NCI-H748 treated with DMSO at 0.1 percent for 48 hours (cell line): ENCODE measurements at regions not wholly inside any gene's neighbourhood (a gene's known extent, or its start where the extent isn't known, plus 50 kb on each side); places are given as distances from the start of the nearest gene placed in this dataset.
"Not testable (repeated sequence)": the region's sequence is repeated elsewhere in the genome, so short reads cannot be mapped to it uniquely, and the experiment has no call there.

ENCODE experiments used
- DNase-seq: peaks from one replicate; lab custom pipeline; 2025; lab: John Stamatoyannopoulos, UW

DNA sequence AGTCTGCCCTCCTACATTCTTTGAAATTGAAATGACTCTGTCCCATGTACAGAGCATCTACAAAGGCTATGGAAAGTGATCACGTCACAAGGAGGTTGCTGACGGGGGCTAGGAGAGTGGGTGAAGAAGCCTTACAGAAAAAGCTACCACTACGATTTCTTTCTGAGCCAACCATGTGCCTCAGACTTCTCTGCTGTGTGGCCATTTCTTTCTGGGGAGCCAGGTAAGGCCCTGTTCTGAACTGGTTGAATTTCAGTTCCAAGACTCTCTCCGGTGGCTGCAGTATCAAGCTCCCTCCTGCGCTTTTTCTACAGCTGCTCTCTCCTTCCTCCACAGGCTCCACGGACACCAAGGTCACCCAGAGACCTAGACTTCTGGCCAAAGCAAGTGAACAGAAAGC, 112.5 kb upstream of the PRSS1 start:
- DNase-seq = no peak

DNA sequence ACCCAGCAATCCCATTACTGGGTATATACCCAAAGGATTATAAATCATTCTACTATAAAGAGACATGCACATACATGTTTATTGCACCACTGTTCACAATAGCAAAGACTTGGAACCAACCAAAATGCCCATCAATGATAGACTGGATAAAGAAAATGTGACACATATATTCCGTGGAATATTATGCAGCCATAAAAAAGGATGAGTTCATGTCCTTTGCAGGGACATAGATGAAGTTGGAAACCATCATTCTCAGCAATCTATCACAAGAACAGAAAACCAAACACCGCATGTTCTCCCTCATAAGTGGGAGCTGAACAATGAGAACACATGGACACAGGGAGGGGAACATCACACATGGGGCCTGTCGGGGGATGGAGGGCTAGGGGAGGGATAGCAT, 113.2 kb upstream of the PRSS1 start:
- DNase-seq = not testable (repeated sequence)

DNA sequence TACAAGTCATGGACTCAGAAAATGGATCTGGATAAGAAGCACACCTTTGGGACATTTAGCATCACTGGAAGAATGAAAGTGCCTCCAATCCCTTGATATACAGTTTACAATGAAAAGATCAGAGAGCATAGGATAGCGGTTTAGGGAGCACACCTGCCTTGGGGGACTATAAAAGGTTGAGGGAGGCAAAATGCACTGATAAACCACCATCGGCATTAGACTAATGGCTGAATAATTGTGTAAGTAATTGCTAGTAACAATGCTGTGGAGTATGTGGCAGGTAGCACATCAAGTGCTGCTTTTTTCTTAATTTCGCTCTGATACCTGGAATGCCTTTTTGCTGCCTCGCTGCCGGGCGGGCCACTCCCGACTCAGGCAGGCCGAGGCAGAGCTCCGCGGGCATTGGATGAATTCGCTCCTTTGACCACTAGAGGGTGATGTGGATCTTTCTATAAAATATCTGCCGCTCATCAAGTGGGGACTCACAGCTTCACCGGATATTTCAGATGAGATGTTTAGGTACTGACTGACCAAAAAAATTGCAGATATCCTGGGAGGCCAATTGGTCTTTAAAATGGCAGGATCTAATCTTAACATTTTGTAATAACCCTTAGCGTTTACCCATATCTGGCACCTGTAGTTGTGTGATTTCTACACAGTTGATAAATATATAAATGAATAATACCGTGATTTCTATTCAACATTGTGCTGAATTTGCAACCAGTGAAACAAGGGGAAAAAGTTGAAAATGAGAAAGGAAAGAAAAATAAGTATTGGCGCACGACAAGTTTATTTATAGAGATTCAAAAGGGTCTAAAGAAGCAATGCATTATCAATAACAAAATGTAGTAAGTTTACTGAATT, 116.8 kb upstream of the PRSS1 start:
- DNase-seq = peak; percentile 48

DNA sequence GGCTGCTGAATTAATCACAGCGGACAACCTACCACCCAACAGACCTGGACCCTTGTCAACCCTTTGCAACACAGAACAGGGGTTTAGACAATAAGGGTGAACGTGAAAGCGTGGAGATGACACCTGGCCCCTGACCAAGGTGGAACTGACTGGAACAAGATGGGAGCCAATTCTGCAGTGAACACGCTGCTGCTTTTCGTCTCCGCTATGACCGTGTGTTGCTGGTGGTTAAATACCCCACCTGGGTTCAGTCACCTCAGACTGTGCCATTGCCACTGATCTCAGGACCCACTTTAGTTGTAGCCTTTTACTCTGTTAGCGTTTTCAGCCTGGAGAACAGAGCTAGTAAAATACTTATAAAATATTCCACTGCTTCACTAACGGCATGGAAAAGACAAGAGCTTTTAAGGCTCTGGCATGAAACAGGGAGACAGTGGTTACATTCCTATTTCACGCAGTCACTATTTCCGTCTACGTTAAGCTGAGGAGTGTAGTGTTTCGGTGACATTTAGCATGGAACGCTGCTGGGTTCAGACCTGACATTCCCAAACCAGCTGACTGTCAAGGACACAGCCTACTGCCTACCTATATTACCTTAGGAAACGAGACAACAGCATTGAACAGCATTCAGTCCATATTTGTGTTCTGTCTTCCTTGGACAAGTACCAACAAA, 119.5 kb upstream of the PRSS1 start:
- no peak for DNase-seq

DNA sequence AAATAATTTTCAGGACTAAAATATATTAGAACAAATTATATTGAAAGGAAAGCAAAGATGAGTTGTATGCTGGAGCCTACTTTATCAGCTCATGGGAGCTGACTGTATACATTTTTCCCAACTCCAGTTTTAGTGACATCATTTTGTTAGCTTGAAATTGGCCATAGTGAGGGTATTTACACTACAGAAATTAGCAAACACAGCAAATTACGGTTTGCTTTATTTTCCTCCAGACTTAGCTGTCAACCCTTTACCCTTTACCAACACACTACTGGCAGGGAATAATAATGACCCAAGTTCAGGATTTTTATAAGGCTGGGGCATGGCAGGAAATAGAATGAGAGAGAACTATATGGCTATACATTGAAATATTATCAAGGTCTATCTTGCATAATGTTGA, 120.3 kb upstream of the PRSS1 start:
- DNase-seq = no peak

DNA sequence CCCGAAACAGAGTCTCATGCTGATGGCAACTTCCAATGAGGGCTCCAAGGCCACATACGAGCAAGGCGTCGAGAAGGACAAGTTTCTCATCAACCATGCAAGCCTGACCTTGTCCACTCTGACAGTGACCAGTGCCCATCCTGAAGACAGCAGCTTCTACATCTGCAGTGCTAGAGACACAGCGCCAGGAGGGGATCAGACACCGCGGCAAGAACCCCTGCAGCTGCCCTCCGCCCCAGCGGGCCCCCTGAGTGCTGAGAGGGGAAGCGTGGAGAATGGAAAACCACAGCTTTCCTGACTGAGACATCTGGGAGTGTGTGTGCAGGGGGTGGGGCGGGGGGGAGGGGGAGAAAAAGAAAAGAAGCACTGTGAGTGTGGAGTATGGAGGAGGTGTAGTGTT, 122.0 kb upstream of the PRSS1 start:
- not testable (repeated sequence) for DNase-seq

DNA sequence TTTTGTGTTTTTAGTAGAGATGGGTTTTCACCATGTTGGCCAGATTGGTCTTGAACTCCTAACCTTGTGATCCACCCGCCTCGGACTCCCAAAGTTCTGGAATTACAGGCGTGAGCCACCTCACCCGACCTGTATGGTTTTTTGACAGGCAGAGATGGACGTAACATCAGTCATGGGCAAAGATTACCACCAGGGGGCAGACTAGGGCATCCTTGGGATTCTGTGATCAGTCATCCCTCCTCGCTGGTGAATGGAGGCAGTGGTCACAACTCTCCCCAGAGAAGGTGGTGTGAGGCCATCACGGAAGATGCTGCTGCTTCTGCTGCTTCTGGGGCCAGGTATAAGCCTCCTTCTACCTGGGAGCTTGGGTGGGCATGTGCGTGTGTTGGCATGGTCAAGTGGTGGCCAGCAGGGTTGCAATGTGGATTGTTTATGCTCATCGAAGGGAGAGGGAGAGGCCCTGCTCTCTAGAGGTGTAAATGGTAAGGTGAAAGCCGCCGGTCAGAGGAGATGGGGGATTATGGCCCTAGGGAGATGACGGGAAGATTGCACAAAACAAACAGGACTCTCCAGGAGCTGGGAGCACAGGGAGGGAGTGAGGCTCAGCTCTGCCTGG, 122.7 kb upstream of the PRSS1 start:
- DNase-seq = no peak

DNA sequence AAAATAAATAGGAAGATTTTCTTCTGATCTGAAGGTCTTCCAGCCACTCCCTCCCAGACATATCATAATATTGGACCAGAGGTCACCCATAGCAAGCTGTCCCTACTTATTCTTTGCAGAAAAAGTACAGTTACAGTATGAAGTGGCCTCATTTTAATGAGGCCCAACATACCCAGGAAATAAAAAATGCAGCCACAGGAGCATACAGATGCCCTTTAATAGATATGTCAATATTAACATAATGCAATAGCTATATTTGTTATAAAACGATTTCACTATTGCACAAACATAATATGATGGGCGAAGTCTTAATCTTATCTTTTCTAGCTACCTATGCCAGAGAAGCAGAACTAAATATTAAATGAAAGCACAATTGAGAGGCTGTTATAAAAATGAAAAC, 124.1 kb upstream of the PRSS1 start:
- not testable (repeated sequence) for DNase-seq

DNA sequence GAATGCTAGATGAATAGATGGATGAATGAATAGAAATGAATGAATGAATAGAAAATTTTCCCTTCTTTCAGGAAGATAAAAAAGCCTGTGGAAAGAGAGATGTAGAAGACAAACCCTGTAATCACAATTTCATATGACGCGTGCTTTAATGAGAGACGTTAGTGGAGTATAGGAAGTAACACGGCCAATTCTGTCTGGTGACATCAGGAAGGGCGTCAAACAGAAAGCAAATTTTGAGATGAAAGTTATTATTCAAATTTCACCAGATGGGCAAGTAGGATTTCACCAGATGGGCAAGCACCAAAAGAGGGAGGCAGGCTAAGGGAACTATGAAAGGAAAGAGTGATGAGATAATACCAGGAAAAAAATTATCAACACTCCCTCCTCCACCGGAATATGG, 128.9 kb upstream of the PRSS1 start:
- DNase-seq = no peak

DNA sequence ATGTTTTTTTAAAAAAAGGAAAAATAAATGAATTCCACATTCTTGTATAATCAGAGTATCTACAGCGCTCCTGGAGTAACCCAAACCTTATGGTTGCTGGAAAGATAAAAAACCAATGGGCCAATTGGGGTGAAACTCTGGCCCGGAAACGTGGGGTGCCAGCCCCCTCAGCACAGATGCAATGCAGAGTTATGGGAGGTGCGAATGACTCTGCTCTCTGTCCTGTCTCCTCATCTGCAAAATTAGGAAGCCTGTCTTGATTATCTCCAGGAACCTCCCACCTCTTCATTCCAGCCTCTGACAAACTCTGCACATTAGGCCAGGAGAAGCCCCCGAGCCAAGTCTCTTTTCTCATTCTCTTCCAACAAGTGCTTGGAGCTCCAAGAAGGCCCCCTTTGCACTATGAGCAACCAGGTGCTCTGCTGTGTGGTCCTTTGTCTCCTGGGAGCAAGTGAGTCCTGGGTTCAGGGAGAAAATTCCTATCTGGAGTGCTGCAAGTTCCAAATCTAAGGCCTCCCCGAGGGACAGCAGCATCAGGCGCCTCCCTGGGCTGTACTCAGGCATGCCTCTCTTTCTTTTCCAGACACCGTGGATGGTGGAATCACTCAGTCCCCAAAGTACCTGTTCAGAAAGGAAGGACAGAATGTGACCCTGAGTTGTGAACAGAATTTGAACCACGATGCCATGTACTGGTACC, 130.5 kb upstream of the PRSS1 start:
- no peak for DNase-seq

DNA sequence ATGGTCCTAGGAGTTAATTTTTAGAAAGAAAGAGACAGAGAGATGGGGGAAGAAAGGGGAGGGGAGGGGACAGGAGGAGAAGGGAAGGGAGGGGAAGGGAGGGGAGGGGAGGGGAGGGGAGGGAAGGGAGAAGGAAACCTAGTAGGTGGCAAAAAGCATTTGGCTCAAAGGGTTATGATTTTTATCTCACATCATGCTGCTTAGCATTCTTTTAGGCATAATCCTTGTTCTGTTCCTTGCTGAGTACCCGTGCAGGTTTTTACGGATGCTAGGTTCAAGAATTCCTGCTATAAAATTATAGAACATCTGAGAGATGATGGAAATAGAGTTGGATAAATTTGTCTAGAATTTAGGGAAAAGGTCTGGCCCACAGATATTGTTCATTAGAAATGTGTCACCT, 132.4 kb upstream of the PRSS1 start:
- DNase-seq = no peak

DNA sequence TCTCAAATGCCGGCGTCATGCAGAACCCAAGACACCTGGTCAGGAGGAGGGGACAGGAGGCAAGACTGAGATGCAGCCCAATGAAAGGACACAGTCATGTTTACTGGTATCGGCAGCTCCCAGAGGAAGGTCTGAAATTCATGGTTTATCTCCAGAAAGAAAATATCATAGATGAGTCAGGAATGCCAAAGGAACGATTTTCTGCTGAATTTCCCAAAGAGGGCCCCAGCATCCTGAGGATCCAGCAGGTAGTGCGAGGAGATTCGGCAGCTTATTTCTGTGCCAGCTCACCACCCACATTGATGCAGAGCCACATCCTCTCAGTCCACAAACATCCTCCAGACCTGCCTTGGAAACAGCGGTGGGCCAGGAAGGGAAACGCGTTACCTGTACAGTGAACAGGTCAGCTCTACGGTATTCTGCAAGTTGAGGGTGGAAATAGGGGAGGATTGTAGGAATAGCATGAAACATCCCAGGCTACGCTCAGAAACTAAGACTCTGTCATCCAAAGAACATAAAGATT, 133.1 kb upstream of the PRSS1 start:
- DNase-seq = no peak

DNA sequence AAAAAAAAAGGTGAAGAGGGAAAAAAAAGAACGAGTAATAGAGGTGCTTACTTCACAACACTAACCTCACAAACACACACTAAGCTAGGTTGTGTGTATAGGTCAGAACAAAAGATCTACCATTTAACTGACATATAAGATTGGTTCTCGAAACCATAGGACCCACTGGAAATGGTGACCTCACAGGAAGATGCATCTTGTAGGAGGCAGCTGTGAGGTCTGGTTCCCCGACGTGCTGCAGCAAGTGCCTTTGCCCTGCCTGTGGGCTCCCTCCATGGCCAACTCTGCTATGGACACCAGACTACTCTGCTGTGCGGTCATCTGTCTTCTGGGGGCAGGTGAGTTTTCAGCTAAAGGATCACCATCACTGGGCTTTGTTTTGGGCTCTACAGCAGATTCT, 133.8 kb upstream of the PRSS1 start:
- no peak for DNase-seq

DNA sequence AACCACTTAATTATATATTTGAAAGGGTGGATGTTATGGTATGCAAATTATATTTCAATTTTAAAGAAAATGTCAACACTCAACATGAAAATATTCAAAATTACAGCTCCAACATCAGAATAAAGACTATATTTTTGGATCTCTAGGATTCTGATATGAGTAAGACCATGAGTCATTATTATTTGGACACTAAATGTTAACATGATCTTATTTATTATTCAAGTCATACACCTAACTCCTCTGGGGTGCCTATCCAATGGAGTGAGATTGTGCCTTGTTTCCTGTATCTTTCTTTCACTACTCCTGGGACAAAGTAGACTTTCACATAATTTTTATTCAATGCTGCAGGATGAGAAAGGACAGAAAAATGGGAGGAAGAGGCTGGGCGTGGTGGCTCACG, 135.2 kb upstream of the PRSS1 start:
- DNase-seq = no peak

DNA sequence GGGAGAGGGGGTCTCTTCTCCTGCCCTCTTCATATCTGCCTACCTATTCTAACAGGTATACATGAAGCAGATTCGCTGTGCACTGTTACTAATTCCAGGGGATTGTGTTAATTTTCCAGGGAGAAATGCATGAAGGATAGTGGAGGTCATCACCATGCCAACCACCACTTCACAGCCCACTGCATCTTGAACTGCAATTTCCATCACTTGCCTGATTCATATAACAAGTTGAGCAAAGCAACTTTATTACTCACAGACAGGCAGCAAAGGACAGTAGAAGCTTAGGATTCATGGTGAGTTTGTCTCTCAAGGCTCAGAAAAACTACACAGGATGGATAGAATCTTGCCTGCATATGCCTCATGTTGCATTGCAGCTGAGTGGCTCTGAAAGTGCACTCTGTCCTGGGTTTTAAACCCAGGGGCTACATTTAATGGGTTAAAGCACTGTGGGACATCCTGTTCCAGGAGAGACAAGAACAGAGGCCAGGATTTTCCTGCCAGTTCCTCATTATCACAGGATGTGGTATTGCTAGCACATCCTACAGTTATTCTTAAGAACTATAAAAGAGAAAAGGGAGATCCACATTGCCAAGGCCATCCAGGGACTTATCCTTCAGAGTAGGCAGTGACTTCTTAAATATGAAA, 136.9 kb upstream of the PRSS1 start:
- DNase-seq = no peak

DNA sequence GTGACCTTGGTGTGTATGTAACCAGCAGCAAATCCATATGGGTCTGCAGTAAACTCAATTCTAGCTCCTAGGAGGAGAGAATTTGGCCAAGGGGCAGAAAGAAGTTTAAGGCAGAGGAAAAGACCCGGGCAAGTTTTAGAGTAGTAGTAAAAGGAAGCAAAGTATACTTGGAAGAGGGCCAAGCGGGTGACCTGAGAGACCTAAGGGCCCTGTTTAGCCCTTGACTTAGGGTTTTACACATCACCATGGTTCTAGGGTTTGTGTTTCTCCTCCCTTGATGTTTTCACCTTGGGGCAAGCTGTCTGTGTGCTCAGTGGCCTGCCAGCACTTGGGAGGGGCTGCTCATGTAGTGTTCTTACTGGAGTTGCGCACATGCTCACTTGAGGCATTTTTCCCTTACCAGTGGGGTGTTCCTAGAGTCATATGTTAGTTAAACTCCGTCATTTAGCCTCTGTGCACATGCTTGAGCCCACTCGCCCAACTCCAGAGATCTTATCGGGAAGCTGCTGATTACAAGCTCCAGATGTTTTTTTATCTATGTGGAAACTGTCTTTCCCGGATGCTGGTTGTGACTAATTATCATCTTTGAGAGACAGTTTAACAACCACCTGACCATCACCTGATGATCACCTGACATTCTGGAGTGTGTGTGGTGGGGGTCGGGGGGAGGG, 137.6 kb upstream of the PRSS1 start:
- no peak for DNase-seq

DNA sequence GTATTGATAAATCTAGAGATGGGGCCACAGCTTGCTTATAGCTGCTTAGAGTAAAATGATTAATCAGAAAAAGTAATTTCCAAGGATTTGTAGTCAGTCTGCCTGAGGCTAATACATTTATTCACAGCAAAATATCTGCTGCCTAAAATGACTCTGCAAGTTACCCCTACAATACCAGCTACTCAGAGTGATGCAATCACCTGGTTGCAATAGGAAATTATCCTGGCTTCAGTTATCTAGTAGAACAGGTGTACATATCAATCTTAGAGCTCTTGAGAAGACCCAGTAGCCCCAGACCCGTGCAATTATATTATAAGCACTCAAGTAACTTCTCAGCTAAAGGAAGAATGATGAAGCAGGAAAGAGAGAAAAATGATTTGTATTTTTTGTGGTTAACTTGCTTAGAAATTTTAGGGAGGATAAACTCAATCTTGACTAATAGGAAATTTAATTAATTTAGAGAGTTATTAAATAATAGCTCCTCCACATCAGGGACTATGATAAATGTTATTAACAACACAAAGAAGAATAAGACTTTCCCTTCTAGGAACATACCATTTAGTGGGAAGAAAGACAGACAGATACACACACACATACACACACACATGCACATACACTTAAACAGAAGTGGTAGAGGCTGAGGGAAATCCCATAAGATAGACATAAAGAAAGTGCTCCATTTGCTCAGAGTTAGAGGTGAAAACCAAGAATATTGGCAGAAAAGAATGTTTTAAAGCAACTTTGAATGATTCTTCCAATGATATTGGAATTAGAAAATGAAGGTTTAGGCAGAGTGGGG, 140.4 kb upstream of the PRSS1 start:
- DNase-seq = no peak

DNA sequence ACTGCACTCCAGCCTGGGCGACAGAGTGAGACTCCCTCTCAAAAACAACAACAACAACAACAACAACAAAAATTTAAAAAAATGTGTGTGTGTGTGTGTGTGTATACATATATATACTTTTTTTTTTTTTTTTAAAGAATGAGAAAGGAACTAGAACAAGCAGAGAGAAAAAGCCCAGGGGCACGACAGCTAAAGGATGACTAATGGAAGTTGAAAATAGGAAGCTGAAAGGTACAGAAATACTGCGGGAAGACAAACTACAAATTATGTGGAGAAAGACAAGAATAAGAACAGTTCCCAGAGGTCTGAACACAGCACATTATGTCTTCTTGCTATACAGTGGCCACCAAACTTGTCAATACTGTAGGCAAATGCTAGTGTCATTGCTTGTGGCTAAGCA, 141.9 kb upstream of the PRSS1 start:
- DNase-seq = no peak

DNA sequence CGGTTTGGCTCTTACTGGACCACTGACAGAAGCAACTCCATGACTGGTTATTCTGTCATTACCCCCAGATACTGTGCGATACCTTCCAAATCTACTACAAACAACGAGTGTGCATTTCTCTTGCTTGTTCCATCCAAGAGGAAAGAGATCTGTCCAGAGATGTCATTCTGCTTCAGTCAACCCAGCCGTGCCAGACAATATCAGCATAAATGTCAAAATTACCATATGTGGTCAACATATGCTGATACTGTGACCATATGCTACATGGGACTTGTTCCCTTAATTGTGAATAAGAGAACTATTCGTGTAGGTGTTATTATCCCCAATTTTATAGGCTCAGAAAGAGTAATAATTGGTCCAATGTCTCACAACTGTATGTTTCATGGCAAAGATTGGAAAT, 143.2 kb upstream of the PRSS1 start:
- no peak for DNase-seq

DNA sequence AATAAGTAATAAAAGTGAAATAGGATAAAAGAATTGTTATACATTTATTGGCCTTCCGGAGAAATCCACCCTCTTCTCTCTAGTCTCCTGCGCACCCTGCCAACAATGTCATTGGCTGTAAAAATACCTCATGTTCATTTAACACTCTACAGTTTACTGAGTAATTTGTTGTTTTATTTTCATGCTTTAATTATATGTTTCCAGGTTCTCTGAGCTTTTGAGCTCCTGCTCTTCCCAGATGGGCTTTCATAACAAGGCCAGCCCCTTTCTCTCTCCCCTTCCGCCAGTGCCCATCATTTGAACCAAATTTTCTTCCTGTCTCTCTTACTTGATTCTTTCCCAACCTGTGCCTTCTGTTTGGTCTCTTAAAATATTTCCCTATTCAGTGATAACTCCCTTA, 144.6 kb upstream of the PRSS1 start:
- no peak for DNase-seq
